GM08714 (cell line): ENCODE measurements at regions not wholly inside any gene's neighbourhood (a gene's known extent, or its start where the extent isn't known, plus 50 kb on each side); places are given as distances from the start of the nearest gene placed in this dataset.

ENCODE experiments used
- H3K4me3 ChIP-seq: fragments of 200-500 bp; sonication (Bioruptor generic); 2 replicates; pipeline ENCODE4 v1.5.1; 2014; ENCODE audit warnings: mild to moderate bottlenecking, low read length, inconsistent platforms
- ZNF274 ChIP-seq: IDR thresholded peaks from 2 replicates; pipeline ENCODE4 v1.6.1; 2012; ENCODE audit warnings: mild to moderate bottlenecking, low read depth, low read length

DNA sequence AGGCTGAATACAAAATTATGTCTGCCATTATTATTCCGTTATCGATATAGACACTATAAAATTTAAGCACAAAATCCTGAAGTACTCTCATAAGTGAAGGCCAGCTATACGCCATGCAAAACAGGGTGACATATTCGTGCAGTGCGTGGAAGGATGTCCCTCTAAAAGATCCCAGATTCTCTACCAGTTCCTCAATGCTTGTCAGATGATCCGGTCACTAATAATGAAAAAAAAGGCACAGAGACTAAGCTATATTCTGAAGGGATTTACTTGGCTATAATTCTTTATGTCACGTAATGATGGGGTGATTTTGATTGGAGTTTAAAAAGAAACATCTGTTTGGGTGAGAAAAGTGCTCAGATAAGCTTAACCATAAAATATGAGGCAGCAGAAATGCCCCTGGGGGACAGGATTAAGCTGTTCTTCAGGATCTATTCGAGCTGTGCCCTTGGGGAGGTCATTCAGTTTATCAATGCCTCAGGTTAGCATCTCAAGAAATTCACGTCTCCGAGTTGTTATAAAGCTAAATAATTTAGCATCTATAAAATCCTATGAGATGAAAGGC, 229.7 kb upstream of the PITRM1 start:
- TF ChIP-seq ZNF274: no peak

DNA sequence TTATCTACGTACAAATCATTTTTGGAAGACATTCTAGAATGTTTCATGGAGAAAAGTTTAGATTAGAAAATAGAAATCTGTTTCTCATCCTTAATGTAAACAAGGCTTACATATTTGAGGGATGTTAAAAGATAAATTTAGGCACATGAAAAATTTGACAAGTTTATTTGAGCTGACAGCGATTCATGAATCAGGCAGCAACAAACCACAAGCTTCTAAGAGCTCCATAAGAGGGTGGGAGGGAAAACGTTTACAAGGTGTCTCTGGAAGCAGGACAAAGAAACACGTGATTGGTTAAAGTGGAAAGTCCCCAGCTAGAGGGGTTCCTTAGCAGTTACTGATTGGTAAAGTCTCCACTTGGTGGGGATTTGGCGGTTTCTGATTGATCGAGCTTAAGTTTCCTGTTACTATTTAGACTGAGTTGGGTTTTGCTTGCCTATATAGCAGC, 228.9 kb upstream of the PITRM1 start:
- H3K4me3 ChIP-seq: no peak overlapping the region
- no peak for TF ChIP-seq ZNF274

More for the DNA sequence above, 229.7 kb upstream of the PITRM1 start:
- no peak overlapping the region for H3K4me3 ChIP-seq

DNA sequence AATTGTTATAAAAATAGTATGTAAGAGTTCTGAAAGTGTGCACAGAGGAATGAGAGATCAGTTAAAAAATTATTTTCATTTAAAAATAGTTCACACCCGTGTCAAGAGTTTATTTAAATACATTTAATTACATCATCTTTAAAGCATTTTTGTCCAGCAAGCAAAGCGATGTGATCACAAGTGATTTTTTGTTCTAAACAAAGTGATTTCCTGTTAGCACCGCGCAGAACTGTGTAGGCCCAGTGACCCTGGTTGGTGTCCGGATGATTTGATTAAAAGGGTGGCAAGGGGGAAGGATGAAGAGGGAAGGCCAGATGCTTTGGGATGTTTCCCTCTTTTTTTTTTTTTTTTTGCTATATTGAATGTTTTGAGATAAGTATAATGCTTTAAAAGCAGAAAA, 227.8 kb upstream of the PITRM1 start:
- no peak overlapping the region for H3K4me3 ChIP-seq
- no peak for TF ChIP-seq ZNF274

DNA sequence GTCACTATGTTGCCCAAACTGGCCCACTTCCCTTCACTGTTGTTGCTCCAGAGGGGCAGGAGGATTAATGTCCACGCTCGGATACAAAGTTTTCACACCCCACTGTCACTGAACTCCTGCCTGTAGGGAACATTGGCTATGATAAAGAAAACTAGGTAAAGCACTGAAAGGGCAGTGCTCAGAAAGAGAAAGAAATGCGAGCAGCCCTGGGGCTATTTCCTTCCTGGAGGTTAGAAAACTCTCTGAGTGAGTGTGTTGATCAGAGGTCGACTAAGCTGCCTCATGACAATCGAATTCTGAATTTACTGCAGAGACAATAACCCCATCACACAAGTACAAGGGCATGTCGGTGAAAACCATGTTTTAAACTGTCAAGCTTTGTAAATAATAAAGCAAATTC, 227.2 kb upstream of the PITRM1 start:
- H3K4me3 ChIP-seq: no peak overlapping the region
- no peak for TF ChIP-seq ZNF274

DNA sequence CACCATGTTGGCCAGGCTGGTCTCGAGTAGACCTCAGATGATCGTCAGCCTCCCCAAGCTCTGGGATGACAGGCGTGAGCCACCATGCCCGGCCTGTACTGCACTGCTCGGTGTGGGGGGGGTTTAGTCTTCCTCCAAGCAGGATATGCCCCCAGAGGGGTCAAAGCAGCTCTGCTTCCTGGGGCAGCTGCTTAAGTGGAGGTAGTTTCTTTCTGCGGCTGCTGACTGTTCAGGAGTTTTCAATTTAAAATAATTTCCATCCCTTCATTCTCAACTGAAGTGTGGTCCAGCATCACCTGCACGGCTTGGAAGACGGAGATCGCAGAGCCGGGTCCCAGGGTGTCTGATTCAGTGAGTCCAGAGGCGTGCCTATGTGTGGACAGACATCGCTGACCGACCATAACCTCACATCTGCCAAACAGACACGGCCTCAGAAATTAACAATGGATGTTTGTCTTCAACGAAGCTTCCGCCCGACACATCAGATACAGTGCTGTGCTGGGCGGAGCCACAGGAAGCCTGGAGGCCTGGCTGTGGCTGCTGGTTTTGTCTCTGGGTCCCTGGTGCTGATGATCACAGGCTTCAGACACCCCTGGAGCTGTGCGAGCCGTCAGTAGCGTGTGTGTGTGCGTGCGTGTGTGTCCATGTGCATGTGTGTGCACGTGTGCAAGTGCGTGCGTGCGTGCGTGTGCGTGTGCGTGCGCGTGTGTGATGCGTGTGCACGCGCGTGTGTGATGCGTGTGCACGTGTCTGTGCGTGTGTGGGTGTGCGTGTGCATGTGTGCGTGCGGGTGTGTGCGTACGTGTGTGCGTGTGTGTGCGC, 226.5 kb upstream of the PITRM1 start:
- H3K4me3 ChIP-seq: no peak overlapping the region
- TF ChIP-seq ZNF274: no peak

DNA sequence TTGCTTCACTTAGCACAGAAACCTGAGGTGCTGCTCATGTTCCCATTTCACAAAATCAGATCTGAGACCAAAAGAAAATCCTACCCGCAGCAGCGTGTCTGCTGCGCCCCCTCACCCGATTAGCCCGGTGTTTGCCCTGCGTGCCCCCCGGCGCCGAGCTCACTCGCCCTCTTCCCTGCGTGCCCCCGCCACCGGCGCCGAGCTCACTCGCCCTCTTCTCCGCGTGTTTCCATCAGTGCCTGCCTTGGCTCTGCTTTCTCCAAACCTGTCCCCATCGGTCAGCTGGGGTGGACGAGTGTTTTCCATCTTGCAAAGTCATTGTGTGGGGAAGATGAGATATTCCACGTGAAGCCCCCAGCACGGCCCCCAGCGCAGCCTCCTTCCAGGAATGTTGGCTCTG, 225.3 kb upstream of the PITRM1 start:
- TF ChIP-seq ZNF274: no peak
- H3K4me3 ChIP-seq: no peak overlapping the region

DNA sequence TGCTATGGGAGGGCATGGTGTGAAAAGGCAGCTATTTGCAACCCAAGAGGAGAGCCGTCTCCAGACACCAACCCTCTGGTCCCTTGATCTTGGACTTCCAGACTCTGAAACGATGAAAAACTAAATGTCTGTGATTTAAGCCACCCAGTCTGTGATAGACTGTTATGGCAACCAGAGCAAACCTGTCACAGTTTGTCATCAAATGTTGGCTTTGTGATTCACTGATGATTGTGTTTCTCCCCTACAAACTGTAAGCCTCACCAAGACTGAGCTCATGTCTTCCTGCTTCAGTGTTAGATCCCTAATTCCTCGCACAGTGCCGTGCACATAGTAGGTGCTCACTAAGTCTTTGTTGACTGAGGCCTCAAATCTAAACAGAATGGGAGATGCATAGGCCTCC, 224.6 kb upstream of the PITRM1 start:
- H3K4me3 ChIP-seq: no peak overlapping the region
- no peak for TF ChIP-seq ZNF274

DNA sequence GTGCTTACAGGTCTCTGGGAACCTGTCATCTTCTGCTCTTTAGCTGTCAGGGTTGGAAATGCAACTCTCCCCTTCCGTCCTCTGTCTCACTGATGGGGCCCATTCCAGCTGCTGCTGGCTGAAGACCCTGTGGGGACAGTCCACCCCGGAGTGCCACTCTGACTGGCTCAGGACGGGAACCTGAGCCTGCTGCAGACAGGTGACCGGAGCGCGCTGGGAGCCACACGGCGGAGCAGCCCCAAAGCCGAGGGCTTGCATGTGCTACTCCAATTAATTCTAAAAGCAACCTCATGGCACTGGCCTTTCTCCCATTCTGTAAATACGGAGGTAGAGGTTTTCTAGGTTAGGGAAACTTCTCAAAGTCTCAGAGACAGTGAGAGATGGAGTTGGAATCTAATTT, 223.5 kb upstream of the PITRM1 start:
- no peak overlapping the region for H3K4me3 ChIP-seq
- no peak for TF ChIP-seq ZNF274

DNA sequence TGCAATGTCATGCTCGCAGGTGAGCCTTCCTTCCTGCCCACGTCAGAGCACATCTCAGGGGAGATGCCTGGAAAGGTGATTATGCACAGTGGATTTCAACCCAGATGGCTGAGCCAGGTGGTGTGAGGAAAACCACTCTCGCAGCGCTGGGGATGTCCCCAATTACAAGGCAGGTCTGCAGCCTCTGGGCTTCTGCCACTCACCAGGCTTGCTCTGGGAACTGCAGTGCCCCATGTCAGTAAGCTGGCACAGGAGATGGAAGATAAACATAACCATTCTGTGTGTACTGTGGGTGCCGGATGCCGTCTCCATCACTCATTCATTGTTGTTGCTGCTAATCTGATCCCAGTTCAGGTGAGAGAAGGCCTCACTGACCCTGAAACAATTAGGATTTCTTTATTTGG, 222.9 kb upstream of the PITRM1 start:
- no peak overlapping the region for H3K4me3 ChIP-seq
- no peak for TF ChIP-seq ZNF274

DNA sequence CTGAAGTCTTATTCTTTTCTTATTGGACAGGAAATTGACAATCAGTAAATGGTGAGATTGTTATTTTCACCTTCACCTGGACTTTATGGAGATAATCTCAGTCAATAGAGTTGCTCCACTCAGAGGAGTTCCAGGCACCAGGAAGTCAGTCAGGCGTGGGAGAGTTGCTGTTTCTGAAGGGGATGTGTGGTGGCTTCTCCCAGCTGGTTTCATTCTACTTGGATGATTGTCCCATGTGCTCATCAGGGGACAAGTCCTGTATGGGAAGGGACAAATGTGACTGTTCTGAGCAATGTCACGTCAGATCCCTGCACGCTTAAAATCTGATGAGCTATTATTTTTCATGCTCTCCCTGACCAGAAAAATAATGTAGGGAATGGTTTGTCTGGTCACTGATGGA, 222.5 kb upstream of the PITRM1 start:
- no peak overlapping the region for H3K4me3 ChIP-seq
- no peak for TF ChIP-seq ZNF274

DNA sequence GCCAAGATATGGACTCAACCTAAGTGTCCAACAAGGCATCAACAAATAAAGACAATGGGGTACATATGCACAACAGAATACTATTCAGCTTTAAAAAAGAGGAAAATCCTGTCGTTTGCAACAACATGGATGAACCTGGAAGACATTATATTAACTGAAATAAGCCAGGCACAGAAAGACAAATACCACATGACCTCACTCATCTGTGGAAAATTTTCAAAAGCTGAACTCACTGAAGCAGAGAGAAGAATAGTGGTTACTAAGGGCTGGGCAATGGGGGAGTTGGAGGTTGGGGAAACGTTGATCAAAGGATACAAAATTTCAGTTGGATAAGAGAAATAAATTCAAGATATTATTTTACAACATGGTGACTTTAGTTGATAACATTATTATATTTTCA, 221.4 kb upstream of the PITRM1 start:
- TF ChIP-seq ZNF274: no peak
- no peak overlapping the region for H3K4me3 ChIP-seq

DNA sequence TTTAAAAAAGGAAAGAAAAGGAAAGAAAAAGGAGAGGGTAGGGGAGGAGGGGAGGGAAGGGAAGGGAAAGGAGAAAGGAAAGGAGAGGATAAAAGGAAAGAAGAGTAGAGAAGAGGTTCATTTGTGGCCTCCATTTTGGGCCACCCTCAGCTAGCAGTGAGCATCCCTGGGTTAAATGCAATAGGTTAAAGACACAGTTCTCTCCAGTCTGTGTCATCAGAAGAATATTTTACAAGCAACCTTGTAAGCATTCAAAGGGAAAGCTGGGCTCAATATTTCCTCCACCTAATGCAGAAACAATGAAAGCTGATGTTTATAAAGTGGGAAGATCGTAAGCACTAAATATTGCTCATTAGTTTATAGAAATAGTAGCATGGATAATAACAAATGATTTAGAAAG, 219.1 kb upstream of the PITRM1 start:
- no peak for TF ChIP-seq ZNF274
- no peak overlapping the region for H3K4me3 ChIP-seq

DNA sequence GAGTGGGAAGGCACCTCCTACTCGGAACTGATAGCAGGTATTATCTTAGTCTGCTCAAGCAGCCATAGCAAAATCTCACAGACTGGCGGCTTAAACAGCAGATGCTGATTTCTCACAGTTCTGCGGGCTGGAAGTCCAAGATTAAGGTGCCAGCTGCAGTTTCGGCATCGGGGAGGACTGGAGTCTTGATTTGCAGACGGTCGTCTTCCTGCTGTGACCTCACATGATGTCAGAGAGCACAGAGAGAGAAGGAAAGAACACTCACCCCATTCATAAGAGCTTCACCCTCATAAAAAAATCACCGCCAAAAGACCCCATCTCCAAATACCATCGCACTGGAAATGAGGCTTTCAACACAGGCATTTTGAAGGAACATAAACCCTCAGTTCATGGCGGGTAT, 216.5 kb upstream of the PITRM1 start:
- TF ChIP-seq ZNF274: no peak
- H3K4me3 ChIP-seq: no peak overlapping the region

DNA sequence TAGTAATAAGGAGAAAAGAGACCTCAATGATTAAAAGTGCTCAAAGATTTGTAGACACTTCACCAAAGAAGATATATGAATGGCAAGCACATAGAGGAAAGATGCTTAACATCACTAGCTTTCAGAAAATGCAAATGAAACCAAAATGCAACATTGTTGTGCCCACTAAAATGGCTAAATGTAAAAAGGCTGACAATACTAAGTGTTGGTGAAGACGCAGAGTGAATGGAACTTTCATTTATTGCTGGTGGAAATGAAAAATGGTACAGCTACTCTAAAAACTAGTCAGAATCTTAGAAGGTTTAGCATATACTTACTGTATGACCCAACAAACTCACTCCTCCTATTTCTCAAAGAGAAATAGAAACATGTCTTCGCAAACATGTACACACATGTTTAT, 212.9 kb upstream of the PITRM1 start:
- H3K4me3 ChIP-seq: no peak overlapping the region
- TF ChIP-seq ZNF274: no peak

DNA sequence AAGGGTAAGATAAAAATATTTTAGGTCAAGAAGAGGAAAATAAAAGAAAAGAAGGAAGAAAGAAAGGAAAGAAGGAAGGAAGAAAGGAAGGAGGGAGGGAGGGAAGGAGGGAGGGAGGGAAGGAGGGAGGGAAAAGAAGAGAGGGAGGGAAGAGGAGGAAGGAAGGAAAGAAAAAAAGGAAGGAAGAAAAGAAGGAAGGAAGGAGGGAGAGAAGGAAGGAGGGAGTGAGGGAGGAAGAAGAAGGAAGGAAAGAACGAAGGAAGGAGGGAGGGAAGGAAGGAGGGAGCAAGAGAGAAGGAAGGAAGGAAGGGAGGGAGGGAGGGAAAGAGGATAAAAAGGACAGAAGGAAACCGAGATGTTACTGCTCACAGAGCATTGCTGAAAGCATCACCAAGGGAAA, 209.5 kb upstream of the PITRM1 start:
- no peak for TF ChIP-seq ZNF274
- no peak overlapping the region for H3K4me3 ChIP-seq
